Tibial artery (tissue), 4 donors: ENCODE measurements at regions not wholly inside any gene's neighbourhood (a gene's known extent, or its start where the extent isn't known, plus 50 kb on each side); places are given as distances from the start of the nearest gene placed in this dataset.

Experiments used
- DNase-seq, 2 donors: peaks; one replicate each; pipeline ENCODE4 v3.0.0-alpha.2; 2019
- H3K27ac ChIP-seq, 2 donors: fragments of 200-600 bp; sonication (generic) in 1 of 2; 1 replicate in 1 of 2; 2 replicates in 1 of 2; pipeline ENCODE4 v1.5.1; 2018 to 2019; ENCODE audit warnings: mild to moderate bottlenecking in 1 of 2
- H3K27me3 ChIP-seq, 2 donors: fragments of 200-600 bp; sonication (generic) in 1 of 2; one replicate each; pipeline versions ENCODE4 v1.5.1 to v1.6.0; 2016 to 2019
- H3K36me3 ChIP-seq, 3 donors: fragments of 200-600 bp; sonication (generic) in 2 of 3; one replicate each; pipeline ENCODE4 v1.5.1; 2016 to 2019; ENCODE audit warnings: mild to moderate bottlenecking in 2 of 3
- H3K4me1 ChIP-seq, 4 donors: fragments of 200-600 bp; sonication (generic) in 2 of 4; 1 replicate in 3 of 4; 2 replicates in 1 of 4; pipeline ENCODE4 v1.5.1; 2016 to 2019
- H3K4me3 ChIP-seq, 2 donors: fragments of 200-600 bp; sonication (generic) in 1 of 2; 1 replicate in 1 of 2; 2 replicates in 1 of 2; pipeline ENCODE4 v1.5.1; 2018 to 2019; ENCODE audit warnings: mild to moderate bottlenecking in 2 of 2
- H3K9me3 ChIP-seq, 3 donors: fragments of 200-600 bp; sonication (generic) in 1 of 3; one replicate each; pipeline ENCODE4 v1.5.1; 2016 to 2019
- CTCF ChIP-seq, 2 experiments: fragments of 200-600 bp in 1 of 2; fragments of 450-650 bp in 1 of 2; IDR thresholded peaks; one replicate each; pipeline ENCODE4 v1.5.1; 2017 to 2019; ENCODE audit warnings: antibody characterized with exemption in 2 of 2, mild to moderate bottlenecking in 1 of 2, moderate library complexity in 1 of 2
- intact Hi-C: fragments of 100-400 bp; cut with DNase I; formaldehyde crosslinking; loops from one replicate; pipeline ENCODE4 v1.15.0; 2023; ENCODE audit warnings: low total_unique reads

- Histone ChIP-seq H3K36me3 (no peaks in the 10 kb centered on the region), H3K27ac (no peak overlapping the region), H3K9me3 (no peaks in the 10 kb centered on the region), H3K27me3 (peaks cover 0 to 5% of the 10 kb centered on the region in 2 donors), H3K4me3 (no peak overlapping the region), H3K4me1 (no peaks in the 10 kb centered on the region)
- no peak for TF ChIP-seq CTCF (IDR thresholded peaks at IDR 0.05)
- no peak for DNase-seq
- intact Hi-C loops = no loop called here
Measured at GRCh38 chr2:797556-797955, 120.3 kb upstream of the TMEM18 start.

- Histone ChIP-seq H3K4me3 (no peak overlapping the region), H3K27me3 (peaks cover 0 to 5% of the 10 kb centered on the region in 2 donors), H3K36me3 (no peaks in the 10 kb centered on the region), H3K27ac (no peak overlapping the region), H3K9me3 (no peaks in the 10 kb centered on the region), H3K4me1 (no peaks in the 10 kb centered on the region)
- TF ChIP-seq CTCF (IDR thresholded peaks at IDR 0.05) = no peak
- no peak for DNase-seq
- intact Hi-C loops = no loop called here
Measured at GRCh38 chr2:796141-796985, 119.2 kb upstream of the TMEM18 start.

- Histone ChIP-seq H3K27me3 (peaks cover 0 to 5% of the 10 kb centered on the region in 2 donors), H3K27ac (no peak overlapping the region), H3K9me3 (no peaks in the 10 kb centered on the region), H3K4me3 (no peak overlapping the region), H3K36me3 (no peaks in the 10 kb centered on the region), H3K4me1 (no peaks in the 10 kb centered on the region)
- DNase-seq = no peak
- no peak for TF ChIP-seq CTCF (IDR thresholded peaks at IDR 0.05)
- intact Hi-C loops = no loop called here
Measured at GRCh38 chr2:795531-796041, 118.4 kb upstream of the TMEM18 start.

GRCh38 chr2:794554-795241 is 117.5 kb upstream of the TMEM18 start:
- intact Hi-C loops = no loop called here
- H3K4me1 ChIP-seq = no peaks in the 10 kb centered on the region
- peaks cover 0 to 5% of the 10 kb centered on the region in 2 donors for H3K27me3 ChIP-seq
- TF ChIP-seq CTCF (IDR thresholded peaks at IDR 0.05) = no peak
- no peak overlapping the region for H3K27ac ChIP-seq
- no peaks in the 10 kb centered on the region for H3K36me3 ChIP-seq
- no peak overlapping the region for H3K4me3 ChIP-seq
- H3K9me3 ChIP-seq = no peaks in the 10 kb centered on the region
- DNase-seq = no peak

- intact Hi-C loops = no loop called here
- no peaks in the 10 kb centered on the region for H3K9me3 ChIP-seq
- no peaks in the 10 kb centered on the region for H3K36me3 ChIP-seq
- H3K4me1 ChIP-seq = no peaks in the 10 kb centered on the region
- no peak for TF ChIP-seq CTCF (IDR thresholded peaks at IDR 0.05)
- no peak overlapping the region for H3K4me3 ChIP-seq
- H3K27ac ChIP-seq = no peak overlapping the region
- peaks cover 0 to 5% of the 10 kb centered on the region in 2 donors for H3K27me3 ChIP-seq
- no peak for DNase-seq
Measured at GRCh38 chr2:793236-793635, 116.0 kb upstream of the TMEM18 start.
